ENCODE measurements at regions not wholly inside any gene's neighbourhood (a gene's known extent, or its start where the extent isn't known, plus 50 kb on each side); places are given as distances from the start of the nearest gene placed in this dataset.

DNA sequence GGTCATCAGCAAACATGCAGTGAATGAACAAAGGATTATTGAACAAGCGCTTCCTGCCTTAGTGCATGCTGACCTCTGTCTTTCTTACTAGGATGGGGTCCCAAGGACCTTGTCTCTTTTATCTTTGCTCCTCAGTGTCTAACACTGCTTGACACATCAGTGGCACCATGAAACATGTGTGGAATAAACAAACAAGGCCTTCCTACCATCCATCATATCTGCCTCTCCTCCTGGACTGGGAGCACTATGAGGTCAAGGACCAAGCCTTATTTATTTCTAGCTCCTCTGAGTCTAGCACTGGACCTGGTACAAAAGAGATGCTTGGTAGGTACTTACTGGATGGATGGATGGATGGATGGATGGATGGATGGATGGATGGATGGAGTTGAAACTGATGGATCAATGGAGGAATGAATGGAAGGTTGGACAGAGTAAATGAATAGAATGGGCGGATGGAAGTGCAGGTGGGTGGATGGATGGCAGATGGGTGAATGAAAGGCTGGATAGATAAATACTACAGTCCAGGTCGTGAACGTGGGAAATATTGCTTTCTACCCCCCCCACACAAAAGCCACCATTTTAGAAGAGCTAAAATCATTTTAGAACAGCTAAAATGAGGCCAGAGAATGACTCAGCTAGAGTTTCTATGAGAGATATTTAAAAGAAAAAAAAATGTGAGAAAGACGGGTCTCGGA, 104.1 kb upstream of the PTPN1 start:
- TF ChIP-seq ISL1 (CRISPR knock-in tag; IDR thresholded peaks at IDR 0.05): no peak
- no peak for TF ChIP-seq GLIS3 (CRISPR knock-in tag; IDR thresholded peaks at IDR 0.05)
- TF ChIP-seq, protein P1, sequence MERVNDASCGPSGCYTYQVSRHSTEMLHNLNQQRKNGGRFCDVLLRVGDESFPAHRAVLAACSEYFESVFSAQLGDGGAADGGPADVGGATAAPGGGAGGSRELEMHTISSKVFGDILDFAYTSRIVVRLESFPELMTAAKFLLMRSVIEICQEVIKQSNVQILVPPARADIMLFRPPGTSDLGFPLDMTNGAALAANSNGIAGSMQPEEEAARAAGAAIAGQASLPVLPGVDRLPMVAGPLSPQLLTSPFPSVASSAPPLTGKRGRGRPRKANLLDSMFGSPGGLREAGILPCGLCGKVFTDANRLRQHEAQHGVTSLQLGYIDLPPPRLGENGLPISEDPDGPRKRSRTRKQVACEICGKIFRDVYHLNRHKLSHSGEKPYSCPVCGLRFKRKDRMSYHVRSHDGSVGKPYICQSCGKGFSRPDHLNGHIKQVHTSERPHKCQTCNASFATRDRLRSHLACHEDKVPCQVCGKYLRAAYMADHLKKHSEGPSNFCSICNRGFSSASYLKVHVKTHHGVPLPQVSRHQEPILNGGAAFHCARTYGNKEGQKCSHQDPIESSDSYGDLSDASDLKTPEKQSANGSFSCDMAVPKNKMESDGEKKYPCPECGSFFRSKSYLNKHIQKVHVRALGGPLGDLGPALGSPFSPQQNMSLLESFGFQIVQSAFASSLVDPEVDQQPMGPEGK (CRISPR knock-in tag; IDR thresholded peaks at IDR 0.05; ENCODE audit: borderline replicate concordance): no peak
- TF ChIP-seq, protein P2, sequence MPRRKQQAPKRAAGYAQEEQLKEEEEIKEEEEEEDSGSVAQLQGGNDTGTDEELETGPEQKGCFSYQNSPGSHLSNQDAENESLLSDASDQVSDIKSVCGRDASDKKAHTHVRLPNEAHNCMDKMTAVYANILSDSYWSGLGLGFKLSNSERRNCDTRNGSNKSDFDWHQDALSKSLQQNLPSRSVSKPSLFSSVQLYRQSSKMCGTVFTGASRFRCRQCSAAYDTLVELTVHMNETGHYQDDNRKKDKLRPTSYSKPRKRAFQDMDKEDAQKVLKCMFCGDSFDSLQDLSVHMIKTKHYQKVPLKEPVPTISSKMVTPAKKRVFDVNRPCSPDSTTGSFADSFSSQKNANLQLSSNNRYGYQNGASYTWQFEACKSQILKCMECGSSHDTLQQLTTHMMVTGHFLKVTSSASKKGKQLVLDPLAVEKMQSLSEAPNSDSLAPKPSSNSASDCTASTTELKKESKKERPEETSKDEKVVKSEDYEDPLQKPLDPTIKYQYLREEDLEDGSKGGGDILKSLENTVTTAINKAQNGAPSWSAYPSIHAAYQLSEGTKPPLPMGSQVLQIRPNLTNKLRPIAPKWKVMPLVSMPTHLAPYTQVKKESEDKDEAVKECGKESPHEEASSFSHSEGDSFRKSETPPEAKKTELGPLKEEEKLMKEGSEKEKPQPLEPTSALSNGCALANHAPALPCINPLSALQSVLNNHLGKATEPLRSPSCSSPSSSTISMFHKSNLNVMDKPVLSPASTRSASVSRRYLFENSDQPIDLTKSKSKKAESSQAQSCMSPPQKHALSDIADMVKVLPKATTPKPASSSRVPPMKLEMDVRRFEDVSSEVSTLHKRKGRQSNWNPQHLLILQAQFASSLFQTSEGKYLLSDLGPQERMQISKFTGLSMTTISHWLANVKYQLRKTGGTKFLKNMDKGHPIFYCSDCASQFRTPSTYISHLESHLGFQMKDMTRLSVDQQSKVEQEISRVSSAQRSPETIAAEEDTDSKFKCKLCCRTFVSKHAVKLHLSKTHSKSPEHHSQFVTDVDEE (CRISPR knock-in tag; IDR thresholded peaks at IDR 0.05): no peak
- no peak for TF ChIP-seq ZNF565 (CRISPR knock-in tag; conservative IDR thresholded peaks at IDR 0.05; ENCODE audit: low read depth)
- TF ChIP-seq ESRRG (CRISPR knock-in tag; IDR thresholded peaks at IDR 0.05): no peak
- no peak for TF ChIP-seq ZFP30 (CRISPR knock-in tag; IDR thresholded peaks at IDR 0.05)
- no peak for TF ChIP-seq RARB (CRISPR knock-in tag; IDR thresholded peaks at IDR 0.05)
- no peak for TF ChIP-seq ZFP3 (CRISPR knock-in tag; IDR thresholded peaks at IDR 0.05)
- TF ChIP-seq, protein P3, sequence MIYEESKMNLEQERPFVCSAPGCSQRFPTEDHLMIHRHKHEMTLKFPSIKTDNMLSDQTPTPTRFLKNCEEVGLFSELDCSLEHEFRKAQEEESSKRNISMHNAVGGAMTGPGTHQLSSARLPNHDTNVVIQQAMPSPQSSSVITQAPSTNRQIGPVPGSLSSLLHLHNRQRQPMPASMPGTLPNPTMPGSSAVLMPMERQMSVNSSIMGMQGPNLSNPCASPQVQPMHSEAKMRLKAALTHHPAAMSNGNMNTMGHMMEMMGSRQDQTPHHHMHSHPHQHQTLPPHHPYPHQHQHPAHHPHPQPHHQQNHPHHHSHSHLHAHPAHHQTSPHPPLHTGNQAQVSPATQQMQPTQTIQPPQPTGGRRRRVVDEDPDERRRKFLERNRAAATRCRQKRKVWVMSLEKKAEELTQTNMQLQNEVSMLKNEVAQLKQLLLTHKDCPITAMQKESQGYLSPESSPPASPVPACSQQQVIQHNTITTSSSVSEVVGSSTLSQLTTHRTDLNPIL (CRISPR knock-in tag; IDR thresholded peaks at IDR 0.05; ENCODE audit: low read depth): no peak
- TF ChIP-seq TCF4 (CRISPR knock-in tag; IDR thresholded peaks at IDR 0.05; ENCODE audit: borderline replicate concordance): no peak
- TF ChIP-seq ZC3H10 (CRISPR knock-in tag; IDR thresholded peaks at IDR 0.05): no peak
- ATAC-seq: no peak

DNA sequence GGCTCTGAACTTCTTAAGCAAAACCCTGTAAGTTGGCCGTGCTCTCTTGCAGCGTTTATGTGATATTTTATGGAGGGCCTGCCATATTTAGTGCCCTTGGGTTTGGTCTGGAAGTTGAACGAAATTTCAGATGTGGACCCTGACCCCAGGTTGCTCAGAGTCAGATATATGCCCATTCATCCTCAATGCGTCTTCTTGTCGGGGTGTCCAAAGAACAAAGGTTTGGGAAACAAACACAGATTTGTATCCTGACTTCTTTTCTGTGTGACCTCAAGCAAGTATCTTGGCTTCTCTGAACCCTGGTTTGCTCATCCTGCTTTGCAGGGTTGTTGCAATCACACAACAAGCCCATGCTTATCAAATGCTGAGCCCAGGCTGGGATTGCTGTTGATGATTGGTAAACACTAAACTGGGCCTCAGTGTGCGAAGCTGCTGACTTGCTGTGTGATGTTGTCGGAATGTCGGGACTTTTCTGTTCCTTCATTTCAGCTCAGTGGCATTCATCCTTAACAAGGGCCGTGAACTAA, 103.5 kb upstream of the PTPN1 start:
- TF ChIP-seq, protein P3 (CRISPR knock-in tag; IDR thresholded peaks at IDR 0.05; ENCODE audit: low read depth): no peak
- TF ChIP-seq RARB (CRISPR knock-in tag; IDR thresholded peaks at IDR 0.05): no peak
- no peak for TF ChIP-seq ZC3H10 (CRISPR knock-in tag; IDR thresholded peaks at IDR 0.05)
- no peak for TF ChIP-seq PPARA (CRISPR knock-in tag; IDR thresholded peaks at IDR 0.05; ENCODE audit: borderline replicate concordance)
- TF ChIP-seq TCF4 (CRISPR knock-in tag; IDR thresholded peaks at IDR 0.05; ENCODE audit: borderline replicate concordance): no peak
- TF ChIP-seq GLIS3 (CRISPR knock-in tag; IDR thresholded peaks at IDR 0.05): no peak
- TF ChIP-seq ZNF8 (CRISPR knock-in tag; IDR thresholded peaks at IDR 0.05): no peak
- TF ChIP-seq ISL1 (CRISPR knock-in tag; IDR thresholded peaks at IDR 0.05): no peak
- no peak for ATAC-seq

DNA sequence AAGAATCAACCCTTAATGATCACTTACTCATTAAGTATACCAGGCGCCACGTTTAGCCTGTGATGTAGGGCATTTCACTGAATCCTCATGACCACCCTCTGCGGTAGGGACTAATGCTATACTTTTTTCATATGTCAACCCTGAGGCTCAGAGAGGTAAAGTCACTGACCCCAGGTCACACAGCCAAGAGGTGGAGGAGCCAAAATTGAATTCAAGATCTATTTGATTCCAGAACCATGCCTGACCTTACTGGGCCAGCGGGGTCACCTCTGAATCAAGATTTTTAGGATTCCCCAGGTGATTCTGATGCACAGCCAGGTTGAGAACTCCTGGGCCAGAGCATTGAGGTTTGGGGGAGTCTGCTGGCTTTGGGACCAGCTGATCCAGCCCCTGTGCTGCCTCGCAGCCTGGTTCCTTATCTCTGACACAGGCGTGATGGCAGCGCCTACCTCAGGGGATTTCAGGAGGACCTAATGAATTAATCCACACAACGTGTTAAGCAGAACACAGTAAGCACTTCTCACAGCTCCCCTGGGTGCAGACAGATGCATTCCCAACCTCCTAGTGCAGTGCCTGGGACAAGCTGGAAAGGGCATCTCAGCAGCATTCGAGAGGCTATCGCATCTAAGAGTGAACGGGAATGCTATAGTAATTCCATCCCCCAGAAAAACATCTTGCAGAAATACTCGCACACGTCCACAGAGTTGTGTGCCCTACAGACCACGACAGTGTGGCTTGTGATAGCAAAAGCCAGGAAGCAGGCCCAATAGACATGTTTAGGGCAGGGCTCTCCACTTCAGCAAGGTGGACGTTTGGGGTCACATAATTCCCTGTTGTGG, 101.4 kb upstream of the PTPN1 start:
- no peak for ATAC-seq
- TF ChIP-seq RARB (CRISPR knock-in tag; IDR thresholded peaks at IDR 0.05) (no peak), ZNF8 (CRISPR knock-in tag; IDR thresholded peaks at IDR 0.05) (no peak), ZFP3 (CRISPR knock-in tag; IDR thresholded peaks at IDR 0.05) (no peak), ZFP30 (CRISPR knock-in tag; IDR thresholded peaks at IDR 0.05) (no peak), ISL1 (CRISPR knock-in tag; IDR thresholded peaks at IDR 0.05) (no peak), OSR1 (CRISPR knock-in tag; IDR thresholded peaks at IDR 0.05) (no peak), ARNTL (CRISPR knock-in tag; IDR thresholded peaks at IDR 0.05; ENCODE audit: borderline replicate concordance, low read depth) (no peak), ESRRG (CRISPR knock-in tag; IDR thresholded peaks at IDR 0.05) (no peak), CSDC2 (CRISPR knock-in tag; IDR thresholded peaks at IDR 0.05) (no peak), TOX (CRISPR knock-in tag; IDR thresholded peaks at IDR 0.05; ENCODE audit: borderline replicate concordance) (no peak), ZC3H10 (CRISPR knock-in tag; IDR thresholded peaks at IDR 0.05) (no peak), ZNF565 (CRISPR knock-in tag; conservative IDR thresholded peaks at IDR 0.05; ENCODE audit: low read depth) (no peak)
- TF ChIP-seq, protein P2 (CRISPR knock-in tag; IDR thresholded peaks at IDR 0.05): no peak
- TF ChIP-seq, protein P4, sequence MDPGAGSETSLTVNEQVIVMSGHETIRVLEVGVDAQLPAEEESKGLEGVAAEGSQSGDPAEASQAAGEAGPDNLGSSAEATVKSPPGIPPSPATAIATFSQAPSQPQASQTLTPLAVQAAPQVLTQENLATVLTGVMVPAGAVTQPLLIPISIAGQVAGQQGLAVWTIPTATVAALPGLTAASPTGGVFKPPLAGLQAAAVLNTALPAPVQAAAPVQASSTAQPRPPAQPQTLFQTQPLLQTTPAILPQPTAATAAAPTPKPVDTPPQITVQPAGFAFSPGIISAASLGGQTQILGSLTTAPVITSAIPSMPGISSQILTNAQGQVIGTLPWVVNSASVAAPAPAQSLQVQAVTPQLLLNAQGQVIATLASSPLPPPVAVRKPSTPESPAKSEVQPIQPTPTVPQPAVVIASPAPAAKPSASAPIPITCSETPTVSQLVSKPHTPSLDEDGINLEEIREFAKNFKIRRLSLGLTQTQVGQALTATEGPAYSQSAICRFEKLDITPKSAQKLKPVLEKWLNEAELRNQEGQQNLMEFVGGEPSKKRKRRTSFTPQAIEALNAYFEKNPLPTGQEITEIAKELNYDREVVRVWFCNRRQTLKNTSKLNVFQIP (CRISPR knock-in tag; IDR thresholded peaks at IDR 0.05; ENCODE audit: borderline replicate concordance, low read depth): no peak
- TF ChIP-seq, protein P5, sequence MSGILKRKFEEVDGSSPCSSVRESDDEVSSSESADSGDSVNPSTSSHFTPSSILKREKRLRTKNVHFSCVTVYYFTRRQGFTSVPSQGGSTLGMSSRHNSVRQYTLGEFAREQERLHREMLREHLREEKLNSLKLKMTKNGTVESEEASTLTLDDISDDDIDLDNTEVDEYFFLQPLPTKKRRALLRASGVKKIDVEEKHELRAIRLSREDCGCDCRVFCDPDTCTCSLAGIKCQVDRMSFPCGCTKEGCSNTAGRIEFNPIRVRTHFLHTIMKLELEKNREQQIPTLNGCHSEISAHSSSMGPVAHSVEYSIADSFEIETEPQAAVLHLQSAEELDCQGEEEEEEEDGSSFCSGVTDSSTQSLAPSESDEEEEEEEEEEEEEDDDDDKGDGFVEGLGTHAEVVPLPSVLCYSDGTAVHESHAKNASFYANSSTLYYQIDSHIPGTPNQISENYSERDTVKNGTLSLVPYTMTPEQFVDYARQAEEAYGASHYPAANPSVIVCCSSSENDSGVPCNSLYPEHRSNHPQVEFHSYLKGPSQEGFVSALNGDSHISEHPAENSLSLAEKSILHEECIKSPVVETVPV (CRISPR knock-in tag; IDR thresholded peaks at IDR 0.05): no peak

Data from SK-N-SH treated with all-trans-retinoic acid at 6 μM for 48 hours (cell line).